ENCODE measurements at regions not wholly inside any gene's neighbourhood (a gene's known extent, or its start where the extent isn't known, plus 50 kb on each side); places are given as distances from the start of the nearest gene placed in this dataset.

DNA sequence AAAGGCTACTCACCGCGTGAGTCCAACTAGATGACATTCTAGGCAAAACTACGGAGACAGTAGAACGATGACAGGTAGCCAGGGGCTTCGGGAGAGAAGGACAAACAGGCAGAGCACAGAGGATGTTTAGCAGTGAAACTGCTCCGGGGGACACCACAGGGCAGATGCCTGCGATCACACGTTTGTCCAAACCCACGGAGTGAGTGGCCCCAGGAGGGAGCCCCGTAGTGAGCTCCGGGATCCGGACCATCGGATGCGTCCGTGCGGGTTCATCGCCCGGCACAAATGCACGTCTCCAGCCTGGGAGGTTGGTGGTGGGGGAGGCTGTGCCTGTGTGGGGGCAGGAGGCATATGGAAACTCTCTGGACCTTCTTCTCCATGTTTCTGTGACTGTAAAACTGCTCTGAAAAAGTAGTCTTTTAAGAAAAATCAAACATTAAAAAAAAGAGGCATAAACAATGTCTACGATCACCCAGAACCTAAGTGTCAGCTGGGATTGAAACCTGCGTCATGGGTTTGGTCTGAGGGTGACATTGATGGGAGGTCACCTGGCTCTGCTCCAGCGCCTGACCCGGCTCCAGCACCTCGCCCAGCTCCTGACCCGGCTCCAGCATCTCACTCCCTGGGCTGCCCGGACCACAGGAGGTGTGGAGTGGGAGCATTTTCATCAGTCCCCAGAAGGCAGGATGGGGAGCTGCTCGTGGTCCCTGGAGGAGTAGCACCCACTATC, 83.0 kb upstream of the CTDP1 start:
- H3K27me3 Mint-ChIP-seq (ENCODE audit: unreplicated experiment), result peaks cover 51% of the 10 kb centered on the region
- H3K4me1 Mint-ChIP-seq (ENCODE audit: unreplicated experiment), result no peaks in the 10 kb centered on the region
- no peak overlapping the region for H3K27ac Mint-ChIP-seq (ENCODE audit: unreplicated experiment)
- no peak overlapping the region for H3K4me3 Mint-ChIP-seq (ENCODE audit: unreplicated experiment)
- DNase-seq (ENCODE audit: extremely low spot score, unreplicated experiment), result no peak
- TF ChIP-seq, protein P1, sequence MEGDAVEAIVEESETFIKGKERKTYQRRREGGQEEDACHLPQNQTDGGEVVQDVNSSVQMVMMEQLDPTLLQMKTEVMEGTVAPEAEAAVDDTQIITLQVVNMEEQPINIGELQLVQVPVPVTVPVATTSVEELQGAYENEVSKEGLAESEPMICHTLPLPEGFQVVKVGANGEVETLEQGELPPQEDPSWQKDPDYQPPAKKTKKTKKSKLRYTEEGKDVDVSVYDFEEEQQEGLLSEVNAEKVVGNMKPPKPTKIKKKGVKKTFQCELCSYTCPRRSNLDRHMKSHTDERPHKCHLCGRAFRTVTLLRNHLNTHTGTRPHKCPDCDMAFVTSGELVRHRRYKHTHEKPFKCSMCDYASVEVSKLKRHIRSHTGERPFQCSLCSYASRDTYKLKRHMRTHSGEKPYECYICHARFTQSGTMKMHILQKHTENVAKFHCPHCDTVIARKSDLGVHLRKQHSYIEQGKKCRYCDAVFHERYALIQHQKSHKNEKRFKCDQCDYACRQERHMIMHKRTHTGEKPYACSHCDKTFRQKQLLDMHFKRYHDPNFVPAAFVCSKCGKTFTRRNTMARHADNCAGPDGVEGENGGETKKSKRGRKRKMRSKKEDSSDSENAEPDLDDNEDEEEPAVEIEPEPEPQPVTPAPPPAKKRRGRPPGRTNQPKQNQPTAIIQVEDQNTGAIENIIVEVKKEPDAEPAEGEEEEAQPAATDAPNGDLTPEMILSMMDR (IDR thresholded peaks at IDR 0.05), result no peak
- peaks cover 17% of the 10 kb centered on the region for H3K9me3 Mint-ChIP-seq (ENCODE audit: unreplicated experiment)
- peaks cover 4% of the 10 kb centered on the region for H3K36me3 Mint-ChIP-seq (ENCODE audit: unreplicated experiment)

DNA sequence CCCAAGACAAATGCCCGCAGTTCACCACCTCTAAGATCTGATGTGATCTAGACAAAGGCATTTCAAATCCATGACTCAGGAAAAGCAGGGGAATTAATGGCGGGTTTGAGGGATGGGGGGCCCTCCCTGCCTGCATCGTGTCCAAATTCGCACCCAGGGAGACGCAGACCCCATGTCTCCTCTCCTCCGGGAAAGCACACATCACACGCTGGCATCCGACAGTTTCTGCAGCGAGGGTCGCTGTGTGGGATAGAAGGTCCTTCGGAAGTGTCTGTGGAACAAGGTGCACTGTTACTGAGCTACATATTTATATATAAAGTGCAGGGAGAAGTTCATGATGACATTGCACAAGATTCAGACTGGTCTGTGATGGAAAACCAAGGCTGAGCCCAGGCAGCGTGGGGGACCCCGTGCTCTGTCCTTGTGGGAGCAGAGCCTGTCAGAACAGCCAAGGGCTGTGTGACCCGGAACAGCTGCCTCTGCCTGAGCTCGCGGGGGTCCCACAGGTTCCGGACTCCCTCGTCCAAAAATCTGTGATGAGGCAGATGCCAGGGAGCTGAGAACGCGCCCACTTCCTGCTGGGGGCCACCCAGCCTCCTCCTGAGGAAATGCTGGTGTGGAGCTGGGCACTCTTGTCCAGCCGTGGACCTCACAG, 82.3 kb upstream of the CTDP1 start:
- Mint-ChIP-seq H3K9me3 (ENCODE audit: unreplicated experiment) (peaks cover 13% of the 10 kb centered on the region), H3K4me3 (ENCODE audit: unreplicated experiment) (no peak overlapping the region), H3K36me3 (ENCODE audit: unreplicated experiment) (peaks cover 3% of the 10 kb centered on the region), H3K4me1 (ENCODE audit: unreplicated experiment) (no peaks in the 10 kb centered on the region), H3K27ac (ENCODE audit: unreplicated experiment) (no peak overlapping the region), H3K27me3 (ENCODE audit: unreplicated experiment) (peaks cover 44% of the 10 kb centered on the region)
- DNase-seq (ENCODE audit: extremely low spot score, unreplicated experiment), result no peak
- TF ChIP-seq, protein P1 (IDR thresholded peaks at IDR 0.05), result no peak

DNA sequence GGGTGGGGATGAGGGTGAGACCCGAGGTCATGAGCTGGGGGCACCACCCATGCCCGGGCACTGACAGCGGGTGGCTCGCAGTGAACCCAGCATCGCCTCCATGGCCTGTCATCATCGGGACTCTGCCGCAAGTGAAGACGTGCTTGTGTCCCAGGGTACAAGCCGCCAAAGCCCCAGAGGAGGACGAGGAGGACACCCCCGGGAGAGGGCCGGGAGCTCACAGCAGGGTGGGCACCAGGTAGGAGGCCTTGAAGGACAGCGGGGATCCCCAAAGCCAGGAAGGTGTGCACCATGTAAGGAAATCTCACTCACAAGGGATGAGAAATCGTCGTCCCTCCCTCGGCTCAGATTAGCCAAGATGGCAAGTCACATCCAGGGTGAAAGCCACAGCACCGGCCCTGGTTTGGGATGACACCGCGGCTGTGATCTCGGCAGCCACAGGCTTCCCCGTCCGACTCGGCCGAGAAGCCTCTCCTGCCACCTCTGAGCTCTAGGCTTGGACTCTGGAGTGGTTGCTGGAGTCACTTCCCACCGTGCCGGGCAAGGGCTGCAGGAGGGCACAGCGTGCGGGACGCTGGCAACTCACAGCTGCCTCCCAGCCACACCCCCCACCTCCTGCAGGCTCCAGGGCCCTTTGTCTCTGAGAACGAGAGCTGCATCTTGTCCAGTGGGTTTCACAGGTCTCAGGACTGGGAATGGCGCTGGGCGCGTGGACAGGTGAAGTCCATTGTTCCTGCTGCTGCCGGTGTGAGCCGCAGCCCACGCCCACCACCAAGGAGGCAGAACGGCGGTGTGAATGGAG, 81.6 kb upstream of the CTDP1 start:
- no peak overlapping the region for H3K4me3 Mint-ChIP-seq (ENCODE audit: unreplicated experiment)
- H3K27ac Mint-ChIP-seq (ENCODE audit: unreplicated experiment), result no peak overlapping the region
- no peaks in the 10 kb centered on the region for H3K36me3 Mint-ChIP-seq (ENCODE audit: unreplicated experiment)
- no peak for DNase-seq (ENCODE audit: extremely low spot score, unreplicated experiment)
- TF ChIP-seq, protein P1 (IDR thresholded peaks at IDR 0.05), result no peak
- peaks cover 38% of the 10 kb centered on the region for H3K27me3 Mint-ChIP-seq (ENCODE audit: unreplicated experiment)
- peaks cover 6% of the 10 kb centered on the region for H3K9me3 Mint-ChIP-seq (ENCODE audit: unreplicated experiment)
- H3K4me1 Mint-ChIP-seq (ENCODE audit: unreplicated experiment), result no peaks in the 10 kb centered on the region

DNA sequence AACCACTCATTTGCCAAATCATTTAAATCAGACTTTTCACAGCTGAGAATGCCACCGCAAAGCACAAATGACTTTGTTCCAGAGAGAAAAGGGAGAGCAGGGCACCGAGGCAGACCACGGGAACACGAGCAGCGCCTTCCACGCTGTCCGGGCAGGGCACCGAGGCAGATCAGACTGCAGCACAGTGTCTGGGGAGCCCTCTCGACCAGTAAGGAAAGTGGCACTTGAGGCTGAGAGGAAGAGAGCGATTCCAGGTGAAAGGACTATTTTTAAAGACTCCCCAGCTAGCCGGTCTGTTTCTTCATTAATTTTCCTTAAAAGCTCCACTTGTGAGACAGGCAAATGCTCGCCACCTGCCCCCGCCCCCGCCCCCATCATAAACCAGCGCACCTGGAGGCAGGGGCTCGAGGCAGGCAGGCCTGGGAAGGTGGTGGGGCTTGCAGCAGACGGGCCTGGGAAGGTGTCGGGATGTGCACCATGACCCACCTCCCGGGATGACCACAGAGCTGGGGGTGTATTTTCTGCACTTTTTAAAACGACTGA, 80.9 kb upstream of the CTDP1 start:
- DNase-seq (ENCODE audit: extremely low spot score, unreplicated experiment), result no peak
- Mint-ChIP-seq H3K27me3 (ENCODE audit: unreplicated experiment) (peaks cover 31% of the 10 kb centered on the region), H3K4me1 (ENCODE audit: unreplicated experiment) (no peaks in the 10 kb centered on the region), H3K36me3 (ENCODE audit: unreplicated experiment) (no peaks in the 10 kb centered on the region), H3K9me3 (ENCODE audit: unreplicated experiment) (no peaks in the 10 kb centered on the region), H3K4me3 (ENCODE audit: unreplicated experiment) (no peak overlapping the region), H3K27ac (ENCODE audit: unreplicated experiment) (no peak overlapping the region)
- TF ChIP-seq, protein P1 (IDR thresholded peaks at IDR 0.05), result no peak

All from osteocyte (in vitro differentiated cells).